ENCODE measurements at regions not wholly inside any gene's neighbourhood (a gene's known extent, or its start where the extent isn't known, plus 50 kb on each side); places are given as distances from the start of the nearest gene placed in this dataset.

GRCh38 chr18:38459131-38459994 lies 893.8 kb upstream of the CELF4 start:
- DNase-seq (ENCODE audit: low spot score): no peak

GRCh38 chr18:38458698-38459097 lies 893.1 kb upstream of the CELF4 start:
- H3K27ac ChIP-seq (ENCODE audit: low read depth in 1 of 2, low read length in 2 of 2): no peak overlapping the region
- H3K9ac ChIP-seq (ENCODE audit: low read depth in 1 of 2, low read length in 2 of 2): no peak overlapping the region
- no peaks in the 10 kb centered on the region for H3K9me3 ChIP-seq (ENCODE audit: control insufficient read depth in 4 of 4, low read length in 3 of 4)
- no peaks in the 10 kb centered on the region for H3K27me3 ChIP-seq (ENCODE audit: control insufficient read depth in 4 of 4, insufficient read depth in 4 of 4, low read length in 3 of 4)
- no peak overlapping the region for H3K4me3 ChIP-seq (ENCODE audit: low read depth in 1 of 3, low read length in 3 of 3)
- no peaks in the 10 kb centered on the region for H3K4me1 ChIP-seq (ENCODE audit: control insufficient read depth in 4 of 4, insufficient read depth in 4 of 4, low read length in 3 of 4)
- H3K36me3 ChIP-seq (ENCODE audit: control insufficient read depth in 4 of 4, insufficient read depth in 3 of 4, low read depth in 1 of 4, low read length in 3 of 4): no peaks in the 10 kb centered on the region
- DNase-seq (ENCODE audit: low spot score): no peak
- TF ChIP-seq FOXA1 (IDR thresholded peaks at IDR 0.05) (no peak), ATF3 (IDR thresholded peaks at IDR 0.05) (no peak), GABPA (IDR thresholded peaks at IDR 0.05 in 1 of 2, conservative IDR thresholded peaks at IDR 0.05 in 1 of 2) (no peak), CTCF (IDR thresholded peaks at IDR 0.05; ENCODE audit: low read depth, low read length, missing input control) (no peak), MAX (IDR thresholded peaks at IDR 0.05) (no peak), HNF4G (IDR thresholded peaks at IDR 0.05) (no peak), SP1 (IDR thresholded peaks at IDR 0.05) (no peak), NR2F2 (IDR thresholded peaks at IDR 0.05) (no peak), FOXA2 (IDR thresholded peaks at IDR 0.05) (no peak), RAD21 (IDR thresholded peaks at IDR 0.05) (no peak), JUND (IDR thresholded peaks at IDR 0.05) (no peak), EGR1 (IDR thresholded peaks at IDR 0.05; ENCODE audit: low read depth in 2 of 2) (no peak), RXRA (IDR thresholded peaks at IDR 0.05) (no peak), YY1 (IDR thresholded peaks at IDR 0.05) (no peak), REST (IDR thresholded peaks at IDR 0.05) (no peak), HNF4A (conservative IDR thresholded peaks at IDR 0.05) (no peak), TAF1 (conservative IDR thresholded peaks at IDR 0.05) (no peak), ZBTB33 (IDR thresholded peaks at IDR 0.05) (no peak)
- WGBS: 33% methylated on average over 3 of the region's 3 CpGs

More at GRCh38 chr18:38459131-38459994, 893.8 kb upstream of the CELF4 start:
- H3K9me3 ChIP-seq (ENCODE audit: control insufficient read depth in 4 of 4, low read length in 3 of 4): peaks cover 0 to 3% (median 0%) of the 10 kb centered on the region in 4 donors
- TF ChIP-seq GABPA (IDR thresholded peaks at IDR 0.05 in 1 of 2, conservative IDR thresholded peaks at IDR 0.05 in 1 of 2) (no peak), CTCF (IDR thresholded peaks at IDR 0.05; ENCODE audit: low read depth, low read length, missing input control) (no peak), HNF4G (IDR thresholded peaks at IDR 0.05) (no peak), NR2F2 (IDR thresholded peaks at IDR 0.05) (no peak)
- no peaks in the 10 kb centered on the region for H3K27me3 ChIP-seq (ENCODE audit: control insufficient read depth in 4 of 4, insufficient read depth in 4 of 4, low read length in 3 of 4)
- no peak overlapping the region for H3K9ac ChIP-seq (ENCODE audit: low read depth in 1 of 2, low read length in 2 of 2)
- WGBS: 57% methylated on average over 14 of the region's 14 CpGs
- H3K36me3 ChIP-seq (ENCODE audit: control insufficient read depth in 4 of 4, insufficient read depth in 3 of 4, low read depth in 1 of 4, low read length in 3 of 4): no peaks in the 10 kb centered on the region
- no peaks in the 10 kb centered on the region for H3K4me1 ChIP-seq (ENCODE audit: control insufficient read depth in 4 of 4, insufficient read depth in 4 of 4, low read length in 3 of 4)
- H3K4me3 ChIP-seq (ENCODE audit: low read depth in 1 of 3, low read length in 3 of 3): no peak overlapping the region
- no peak overlapping the region for H3K27ac ChIP-seq (ENCODE audit: low read depth in 1 of 2, low read length in 2 of 2)

All from liver (tissue), 8 donors.